ENCODE measurements at regions not wholly inside any gene's neighbourhood (a gene's known extent, or its start where the extent isn't known, plus 50 kb on each side); places are given as distances from the start of the nearest gene placed in this dataset.

GRCh38 chr7:25350041-25350440, 121.8 kb upstream of the NPVF start:
- CTCF ChIA-PET = no interaction called here
- no peak for DNase-seq (ENCODE audit: extremely low spot score)
- POLR2A ChIA-PET = no interaction called here
- TF ChIP-seq CTCF (IDR thresholded peaks at IDR 0.05; ENCODE audit: control extremely low read depth, extremely low read depth, low read depth, missing control alignments) = no peak

GRCh38 chr7:25351761-25352160, 123.5 kb upstream of the NPVF start:
- ChIA-PET POLR2A (no interaction called here), CTCF (no interaction called here)
- TF ChIP-seq CTCF (IDR thresholded peaks at IDR 0.05; ENCODE audit: control extremely low read depth, extremely low read depth, low read depth, missing control alignments) = no peak
- DNase-seq (ENCODE audit: extremely low spot score) = no peak

- TF ChIP-seq CTCF (IDR thresholded peaks at IDR 0.05; ENCODE audit: control extremely low read depth, extremely low read depth, low read depth, missing control alignments) = no peak
- no peak for DNase-seq (ENCODE audit: extremely low spot score)
- POLR2A ChIA-PET = no interaction called here
- CTCF ChIA-PET = no interaction called here
These were observed 124.9 kb upstream of the NPVF start for GRCh38 chr7:25353196-25353595.

- ChIA-PET CTCF (no interaction called here), POLR2A (no interaction called here)
- no peak for DNase-seq (ENCODE audit: extremely low spot score)
- no peak for TF ChIP-seq CTCF (IDR thresholded peaks at IDR 0.05; ENCODE audit: control extremely low read depth, extremely low read depth, low read depth, missing control alignments)
These were observed 125.4 kb upstream of the NPVF start for GRCh38 chr7:25353732-25354131.

- ChIA-PET CTCF (no interaction called here), POLR2A (no interaction called here)
- no peak for DNase-seq (ENCODE audit: extremely low spot score)
- TF ChIP-seq CTCF (IDR thresholded peaks at IDR 0.05; ENCODE audit: control extremely low read depth, extremely low read depth, low read depth, missing control alignments) = no peak
These were observed 128.4 kb upstream of the NPVF start for GRCh38 chr7:25356534-25357151.

- POLR2A ChIA-PET = no interaction called here
- TF ChIP-seq CTCF (IDR thresholded peaks at IDR 0.05; ENCODE audit: control extremely low read depth, extremely low read depth, low read depth, missing control alignments) = no peak
- CTCF ChIA-PET = interaction anchor here (1.3 kb wide), 1 partner anchor 8 kb away, joined by 3 read pairs; no protein-coding TSS in a partner anchor
- no peak for DNase-seq (ENCODE audit: extremely low spot score)
These were observed 130.6 kb upstream of the NPVF start for GRCh38 chr7:25358926-25359325.

All from GM10248 (cell line).